Prostate gland (tissue), 2 donors: ENCODE measurements at regions not wholly inside any gene's neighbourhood (a gene's known extent, or its start where the extent isn't known, plus 50 kb on each side); places are given as distances from the start of the nearest gene placed in this dataset.
"Not testable (repeated sequence)": the region's sequence is repeated elsewhere in the genome, so short reads cannot be mapped to it uniquely, and the experiment has no call there.

Experiments used
- DNase-seq: peaks from one replicate; pipeline ENCODE4 v3.0.0-alpha.2; 2019; ENCODE audit warnings: low spot score
- H3K27ac ChIP-seq, 2 donors: fragments of 200-600 bp; sonication (generic); 2 replicates each; pipeline ENCODE4 v1.5.1; 2017 to 2019
- H3K27me3 ChIP-seq: fragments of 200-600 bp; sonication (generic); replicated peaks from 2 replicates; pipeline ENCODE4 v1.5.1; 2019; ENCODE audit not compliant: insufficient read depth
- H3K36me3 ChIP-seq, 2 donors: fragments of 200-600 bp; sonication (generic); 1 replicate in 1 of 2; 2 replicates in 1 of 2; pipeline versions ENCODE4 v1.5.1 to v1.8.1; 2017 to 2019
- H3K4me1 ChIP-seq: fragments of 200-600 bp; sonication (generic); replicated peaks from 2 replicates; pipeline ENCODE4 v1.5.1; 2019
- H3K4me3 ChIP-seq, 2 donors: fragments of 200-600 bp; sonication (generic); 2 replicates each; pipeline ENCODE4 v1.5.1; 2017 to 2019
- H3K9me3 ChIP-seq: fragments of 200-600 bp; sonication (generic); 2 replicates; pipeline ENCODE4 v1.5.1; 2017
- POLR2A ChIP-seq: fragments of 450-650 bp; IDR thresholded peaks from one replicate; pipeline ENCODE4 v1.6.1; 2016; ENCODE audit warnings: antibody characterized with exemption, mild to moderate bottlenecking
- POLR2AphosphoS5 ChIP-seq: sonication (generic); formaldehyde crosslinking; IDR thresholded peaks from one replicate; pipeline ENCODE4 v1.6.1; 2017; ENCODE audit warnings: antibody characterized with exemption
- WGBS: methylation state at CpG from one replicate; pipeline ENCODE4 v1.1.5; 2018; 5-methylcytosine and 5-hydroxymethylcytosine counted together
- intact Hi-C: fragments of 100-400 bp; cut with DNase I; formaldehyde crosslinking; loops from one replicate; pipeline ENCODE4 v1.14.2; 2022
- TF ChIP-seq, protein P1 (sequence below), 4 experiments: fragments of 200-600 bp in 2 of 4; fragments of 450-650 bp in 2 of 4; sonication (generic) in 2 of 4; IDR thresholded peaks; 1 replicate in 3 of 4; 2 replicates in 1 of 4; pipeline ENCODE4 v1.5.1; 2016 to 2019; ENCODE audit warnings: antibody characterized with exemption in 4 of 4, mild to moderate bottlenecking in 2 of 4, moderate library complexity in 2 of 4

GRCh38 chr1:221279146-221279545 is 399.9 kb downstream of the HLX start:
- Histone ChIP-seq H3K9me3 (no peaks in the 10 kb centered on the region), H3K4me1 (no peaks in the 10 kb centered on the region), H3K27ac (no peak overlapping the region), H3K4me3 (no peak overlapping the region), H3K27me3 (no peaks in the 10 kb centered on the region), H3K36me3 (no peaks in the 10 kb centered on the region)
- DNase-seq: no peak
- no peak for TF ChIP-seq POLR2AphosphoS5
- TF ChIP-seq POLR2A: no peak
- TF ChIP-seq, protein P1, sequence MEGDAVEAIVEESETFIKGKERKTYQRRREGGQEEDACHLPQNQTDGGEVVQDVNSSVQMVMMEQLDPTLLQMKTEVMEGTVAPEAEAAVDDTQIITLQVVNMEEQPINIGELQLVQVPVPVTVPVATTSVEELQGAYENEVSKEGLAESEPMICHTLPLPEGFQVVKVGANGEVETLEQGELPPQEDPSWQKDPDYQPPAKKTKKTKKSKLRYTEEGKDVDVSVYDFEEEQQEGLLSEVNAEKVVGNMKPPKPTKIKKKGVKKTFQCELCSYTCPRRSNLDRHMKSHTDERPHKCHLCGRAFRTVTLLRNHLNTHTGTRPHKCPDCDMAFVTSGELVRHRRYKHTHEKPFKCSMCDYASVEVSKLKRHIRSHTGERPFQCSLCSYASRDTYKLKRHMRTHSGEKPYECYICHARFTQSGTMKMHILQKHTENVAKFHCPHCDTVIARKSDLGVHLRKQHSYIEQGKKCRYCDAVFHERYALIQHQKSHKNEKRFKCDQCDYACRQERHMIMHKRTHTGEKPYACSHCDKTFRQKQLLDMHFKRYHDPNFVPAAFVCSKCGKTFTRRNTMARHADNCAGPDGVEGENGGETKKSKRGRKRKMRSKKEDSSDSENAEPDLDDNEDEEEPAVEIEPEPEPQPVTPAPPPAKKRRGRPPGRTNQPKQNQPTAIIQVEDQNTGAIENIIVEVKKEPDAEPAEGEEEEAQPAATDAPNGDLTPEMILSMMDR (IDR thresholded peaks at IDR 0.05): no peak
- intact Hi-C loops: no loop called here

- no peaks in the 10 kb centered on the region for H3K9me3 ChIP-seq
- no peaks in the 10 kb centered on the region for H3K27me3 ChIP-seq
- H3K4me1 ChIP-seq: no peaks in the 10 kb centered on the region
- intact Hi-C loops: no loop called here
- H3K36me3 ChIP-seq: no peaks in the 10 kb centered on the region
- no peak overlapping the region for H3K27ac ChIP-seq
- TF ChIP-seq POLR2A (no peak), POLR2AphosphoS5 (no peak)
- TF ChIP-seq, protein P1 (IDR thresholded peaks at IDR 0.05): no peak
- WGBS: 13% methylated on average over 1 of the region's 1 CpG
- DNase-seq: no peak
- H3K4me3 ChIP-seq: no peak overlapping the region
Measured at GRCh38 chr1:221283532-221283931, 404.3 kb downstream of the HLX start.

- Histone ChIP-seq H3K4me1 (no peaks in the 10 kb centered on the region), H3K36me3 (no peaks in the 10 kb centered on the region), H3K9me3 (no peaks in the 10 kb centered on the region), H3K27me3 (no peaks in the 10 kb centered on the region), H3K4me3 (no peak overlapping the region), H3K27ac (no peak overlapping the region)
- no peak for DNase-seq
- TF ChIP-seq POLR2A (no peak), POLR2AphosphoS5 (no peak)
- TF ChIP-seq, protein P1 (IDR thresholded peaks at IDR 0.05): no peak
- intact Hi-C loops: no loop called here
- WGBS: 10% methylated on average over 1 of the region's 1 CpG
Measured at GRCh38 chr1:221284028-221284427, 404.8 kb downstream of the HLX start.

DNA sequence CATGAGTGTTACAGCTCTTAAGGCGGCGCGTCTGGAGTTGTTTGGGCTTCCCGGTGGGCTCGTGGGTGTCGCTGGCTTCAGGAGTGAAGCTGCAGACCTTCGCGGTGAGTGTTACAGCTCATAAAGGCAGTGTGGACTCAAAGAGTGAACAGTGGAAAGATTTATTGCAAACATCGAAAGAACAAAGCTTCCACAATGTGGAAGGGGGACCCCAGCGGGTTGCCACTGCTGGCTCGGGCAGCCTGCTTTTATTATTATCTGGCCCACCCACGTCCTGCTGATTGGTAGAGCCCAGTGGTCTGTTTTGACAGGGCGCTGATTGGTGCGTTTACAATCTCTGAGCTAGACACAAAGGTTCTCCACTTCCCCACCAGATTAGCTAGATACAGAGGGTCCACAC is 405.7 kb downstream of the HLX start:
- intact Hi-C loops, H3K4me3 ChIP-seq, H3K27ac ChIP-seq, H3K9me3 ChIP-seq, DNase-seq, H3K36me3 ChIP-seq, H3K27me3 ChIP-seq, H3K4me1 ChIP-seq: not testable (repeated sequence)
- WGBS: 52% methylated on average over 13 of the region's 14 CpGs

DNA sequence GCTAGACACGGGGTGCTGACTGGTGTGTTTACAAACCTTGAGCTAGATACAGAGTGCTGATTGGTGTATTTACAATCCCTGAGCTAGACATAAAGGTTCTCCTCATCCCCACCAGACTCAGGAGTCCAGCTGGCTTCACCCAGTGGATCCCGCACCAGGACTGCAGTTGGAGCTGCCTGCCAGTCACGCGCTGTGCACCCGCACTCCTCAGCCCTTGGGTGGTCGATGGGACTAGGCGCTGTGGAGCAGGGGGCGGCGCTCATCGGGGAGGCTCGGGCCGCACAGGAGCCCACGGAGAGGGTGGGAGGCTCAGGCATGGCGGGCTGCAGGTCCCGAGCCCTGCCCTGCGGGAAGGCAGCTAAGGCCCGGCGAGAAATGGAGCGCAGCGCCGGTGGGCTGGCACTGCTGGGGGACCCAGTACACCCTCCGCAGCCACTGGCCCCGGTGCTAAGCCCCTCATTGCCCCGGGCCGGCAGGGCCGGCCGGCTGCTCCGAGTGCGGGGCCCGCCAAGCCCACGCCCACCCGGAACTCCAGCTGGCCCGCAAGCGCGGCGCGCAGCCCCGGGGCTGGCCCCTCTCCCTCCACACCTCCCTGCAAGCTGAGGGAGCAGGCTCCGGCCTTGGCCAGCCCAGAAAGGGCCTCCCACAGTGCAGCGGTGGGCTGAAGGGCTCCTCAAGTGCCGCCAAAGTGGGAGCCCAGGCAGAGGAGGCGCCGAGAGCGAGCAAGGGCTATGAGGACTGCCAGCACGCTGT is 406.4 kb downstream of the HLX start:
- H3K27ac ChIP-seq, H3K36me3 ChIP-seq, H3K4me1 ChIP-seq, DNase-seq, H3K4me3 ChIP-seq, H3K9me3 ChIP-seq, intact Hi-C loops, H3K27me3 ChIP-seq: not testable (repeated sequence)
- 93% methylated on average over 44 of the region's 45 CpGs for WGBS

DNA sequence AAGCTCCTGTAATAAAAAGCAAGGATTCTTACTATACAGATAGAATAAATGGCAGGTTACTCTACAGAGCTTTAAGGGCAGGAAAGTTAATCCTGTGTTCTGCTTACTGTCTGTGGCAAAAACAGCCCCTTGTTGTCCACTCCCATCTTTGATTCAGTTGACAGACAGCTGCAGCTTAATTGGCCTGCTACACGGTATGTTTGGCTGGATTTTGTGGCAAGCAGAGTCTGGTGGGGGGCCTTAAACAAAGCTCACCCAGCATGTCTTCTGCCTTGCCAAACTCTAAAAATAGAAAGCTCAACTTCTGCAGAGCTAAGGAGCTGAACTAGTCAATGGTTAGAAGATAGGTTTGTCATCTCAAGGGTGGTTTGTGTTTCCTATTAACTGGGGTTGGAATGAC is 407.2 kb downstream of the HLX start:
- H3K27ac ChIP-seq: no peak overlapping the region
- no peaks in the 10 kb centered on the region for H3K4me1 ChIP-seq
- 55% methylated on average over 1 of the region's 1 CpG for WGBS
- no peak overlapping the region for H3K4me3 ChIP-seq
- intact Hi-C loops: no loop called here
- no peaks in the 10 kb centered on the region for H3K36me3 ChIP-seq
- no peaks in the 10 kb centered on the region for H3K9me3 ChIP-seq
- H3K27me3 ChIP-seq: no peaks in the 10 kb centered on the region
- TF ChIP-seq, protein P1 (IDR thresholded peaks at IDR 0.05): no peak
- TF ChIP-seq POLR2AphosphoS5: no peak
- no peak for TF ChIP-seq POLR2A
- no peak for DNase-seq
